ENCODE measurements at regions not wholly inside any gene's neighbourhood (a gene's known extent, or its start where the extent isn't known, plus 50 kb on each side); places are given as distances from the start of the nearest gene placed in this dataset.

GRCh38 chr3:153438271-153438670 is 276.2 kb downstream of the RAP2B start:
- H3K4me1 ChIP-seq = peaks cover 6% of the 10 kb centered on the region
- H3K4me3 ChIP-seq = no peak overlapping the region
- intact Hi-C loops (cut with DNase I; ENCODE audit: low total_unique reads) = no loop called here
- 85 to 90% methylated on average over 3 of the region's 3 CpGs for WGBS, 2 donors
- TF ChIP-seq CTCF (IDR thresholded peaks at IDR 0.05) = no peak
- no peak for TF ChIP-seq POLR2A (IDR thresholded peaks at IDR 0.05)
- H3K36me3 ChIP-seq (ENCODE audit: low read depth, missing control alignments) = no peaks in the 10 kb centered on the region
- no peak overlapping the region for H3K27ac ChIP-seq
- no peaks in the 10 kb centered on the region for H3K27me3 ChIP-seq
- DNase-seq = no peak
- no peaks in the 10 kb centered on the region for H3K9me3 ChIP-seq

DNA sequence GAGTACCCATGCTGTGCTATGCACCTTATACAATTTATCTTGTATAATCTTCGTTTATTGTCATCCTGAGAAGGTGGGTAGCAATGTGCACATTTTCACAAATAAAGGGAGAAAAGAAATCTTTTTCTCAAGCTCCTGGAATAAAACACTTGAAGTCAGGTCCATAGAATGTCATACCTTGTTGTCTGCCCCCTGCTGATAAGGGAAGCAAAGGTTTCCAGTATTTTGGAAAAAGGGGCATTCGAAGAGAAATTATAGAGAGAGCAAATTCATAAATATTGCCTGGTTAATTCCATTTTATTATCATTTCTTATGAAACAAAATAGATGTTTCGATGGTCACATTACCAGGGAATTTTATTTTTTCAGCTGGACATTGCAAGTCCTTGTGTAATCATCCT is 277.8 kb downstream of the RAP2B start:
- Histone ChIP-seq H3K4me1 (peaks cover 6% of the 10 kb centered on the region), H3K36me3 (ENCODE audit: low read depth, missing control alignments) (no peaks in the 10 kb centered on the region), H3K27ac (no peak overlapping the region), H3K27me3 (no peaks in the 10 kb centered on the region), H3K9me3 (no peaks in the 10 kb centered on the region), H3K4me3 (no peak overlapping the region)
- intact Hi-C loops (cut with DNase I; ENCODE audit: low total_unique reads) = no loop called here
- WGBS, 2 donors = 90% methylated on average over 3 of the region's 3 CpGs
- no peak for DNase-seq
- TF ChIP-seq CTCF (IDR thresholded peaks at IDR 0.05) = no peak
- no peak for TF ChIP-seq POLR2A (IDR thresholded peaks at IDR 0.05)

DNA sequence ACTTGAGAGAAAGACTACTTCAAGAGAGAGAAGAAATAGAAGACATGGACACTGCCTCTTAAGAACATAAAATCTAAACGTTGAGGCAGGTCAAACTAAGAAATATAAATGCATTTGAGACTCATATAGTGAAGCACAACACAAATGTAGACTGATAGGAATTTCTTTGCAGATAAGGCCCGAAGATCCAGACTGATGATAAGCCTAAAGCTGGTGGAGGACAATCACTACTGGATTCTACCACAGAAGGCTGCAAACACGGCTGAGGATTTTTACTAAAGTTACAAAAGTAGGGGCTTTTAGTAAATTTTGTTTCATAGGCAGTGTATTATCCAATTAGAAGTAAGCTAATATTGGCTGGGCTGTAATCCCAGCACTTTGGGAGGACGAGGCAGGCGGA is 278.3 kb downstream of the RAP2B start:
- WGBS, 2 donors = 70 to 72% methylated on average over 5 of the region's 5 CpGs
- no peaks in the 10 kb centered on the region for H3K36me3 ChIP-seq (ENCODE audit: low read depth, missing control alignments)
- TF ChIP-seq CTCF (IDR thresholded peaks at IDR 0.05) (no peak), POLR2A (IDR thresholded peaks at IDR 0.05) (no peak)
- no peaks in the 10 kb centered on the region for H3K9me3 ChIP-seq
- intact Hi-C loops (cut with DNase I; ENCODE audit: low total_unique reads) = no loop called here
- no peak for DNase-seq
- H3K4me3 ChIP-seq = no peak overlapping the region
- no peaks in the 10 kb centered on the region for H3K27me3 ChIP-seq
- H3K27ac ChIP-seq = no peak overlapping the region
- H3K4me1 ChIP-seq = peaks cover 6% of the 10 kb centered on the region

DNA sequence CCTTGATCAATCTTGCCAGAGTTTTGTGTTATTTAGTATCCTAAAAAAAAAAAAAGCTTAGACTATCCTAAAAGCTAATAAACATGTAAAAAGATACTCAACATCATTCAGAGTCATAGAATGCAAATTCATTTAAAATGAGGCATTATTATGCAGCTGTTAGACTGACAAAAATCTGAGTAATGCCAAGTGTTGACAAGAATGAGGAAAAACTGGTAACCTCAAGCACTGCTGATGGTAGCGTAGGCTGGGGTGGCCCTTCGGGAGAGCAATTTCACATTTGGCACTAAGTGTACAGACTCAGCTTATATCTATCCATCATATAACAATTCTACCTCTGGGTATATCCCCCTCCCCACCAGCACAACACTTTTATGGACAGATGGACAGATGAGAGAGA is 280.4 kb downstream of the RAP2B start:
- H3K36me3 ChIP-seq (ENCODE audit: low read depth, missing control alignments) = no peaks in the 10 kb centered on the region
- no peak for DNase-seq
- H3K27ac ChIP-seq = no peak overlapping the region
- intact Hi-C loops (cut with DNase I; ENCODE audit: low total_unique reads) = no loop called here
- TF ChIP-seq POLR2A (IDR thresholded peaks at IDR 0.05) = no peak
- no peak for TF ChIP-seq CTCF (IDR thresholded peaks at IDR 0.05)
- no peaks in the 10 kb centered on the region for H3K9me3 ChIP-seq
- H3K4me3 ChIP-seq = no peak overlapping the region
- 63 to 90% methylated on average over 2 of the region's 2 CpGs for WGBS, 2 donors
- no peaks in the 10 kb centered on the region for H3K4me1 ChIP-seq
- no peaks in the 10 kb centered on the region for H3K27me3 ChIP-seq

DNA sequence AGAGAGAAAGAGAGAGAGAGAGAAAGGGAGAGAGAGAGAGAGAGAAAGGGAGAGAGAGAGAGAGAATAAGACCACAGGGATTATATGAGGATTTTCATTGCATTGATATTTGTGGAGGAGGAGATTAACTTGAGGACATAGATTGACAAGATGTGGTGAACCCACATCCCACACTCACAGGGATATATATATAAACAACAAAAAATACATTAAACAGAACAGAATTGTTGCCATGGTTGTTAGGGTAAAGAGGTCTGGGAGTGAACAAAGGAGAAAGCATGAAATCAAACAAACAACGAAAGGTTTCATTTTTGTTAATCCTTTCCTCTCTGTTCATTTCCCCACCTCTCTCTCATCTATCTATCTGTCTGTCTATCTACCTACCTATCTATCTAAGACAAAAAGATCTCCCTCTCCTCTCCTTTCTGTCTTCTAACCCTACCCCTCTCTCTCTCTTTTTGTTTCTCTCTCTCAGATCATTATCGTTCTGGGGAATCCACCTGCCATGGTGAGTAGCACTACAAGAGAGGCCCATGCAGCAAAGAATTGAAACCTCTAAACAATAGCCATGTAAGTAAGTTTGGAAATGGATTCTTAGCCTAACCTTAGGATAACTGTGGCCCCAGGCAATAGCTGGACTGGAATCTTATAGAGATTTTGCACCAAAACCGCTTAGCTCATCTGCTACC is 280.9 kb downstream of the RAP2B start:
- Histone ChIP-seq H3K4me1 (no peaks in the 10 kb centered on the region), H3K9me3 (no peaks in the 10 kb centered on the region), H3K27me3 (no peaks in the 10 kb centered on the region), H3K36me3 (ENCODE audit: low read depth, missing control alignments) (no peaks in the 10 kb centered on the region), H3K4me3 (no peak overlapping the region), H3K27ac (no peak overlapping the region)
- TF ChIP-seq CTCF (IDR thresholded peaks at IDR 0.05) = no peak
- TF ChIP-seq POLR2A (IDR thresholded peaks at IDR 0.05) = no peak
- no peak for DNase-seq
- intact Hi-C loops (cut with DNase I; ENCODE audit: low total_unique reads) = no loop called here
- 90 to 96% methylated on average over 3 of the region's 3 CpGs for whole genome bisulfite sequencing, 2 donors

Measured in testis (tissue), 2 donors.